Colonic mucosa (tissue), 4 donors: ENCODE measurements at regions not wholly inside any gene's neighbourhood (a gene's known extent, or its start where the extent isn't known, plus 50 kb on each side); places are given as distances from the start of the nearest gene placed in this dataset.

Source experiments
- DNase-seq: peaks from one replicate; pipeline ENCODE4 v3.0.0-alpha.2; 2020
- H3K27ac ChIP-seq: fragments of 200-600 bp; one replicate; pipeline ENCODE4 v1.8.0; 2021
- H3K27me3 ChIP-seq: fragments of 200-600 bp; one replicate; pipeline ENCODE4 v1.8.0; 2021
- H3K36me3 ChIP-seq: fragments of 200-600 bp; one replicate; pipeline ENCODE4 v1.8.0; 2021
- H3K4me1 ChIP-seq: fragments of 200-600 bp; one replicate; pipeline ENCODE4 v1.8.0; 2021; ENCODE audit warnings: mild to moderate bottlenecking
- H3K4me3 ChIP-seq: fragments of 200-600 bp; one replicate; pipeline ENCODE4 v1.8.0; 2021
- H3K9ac ChIP-seq, 2 donors: one replicate each; pipeline ENCODE4 v1.7.0; 2013; ENCODE audit warnings: control low read depth in 2 of 2, low read depth in 2 of 2, low read length in 2 of 2
- H3K9me3 ChIP-seq: fragments of 200-600 bp; one replicate; pipeline ENCODE4 v1.8.0; 2021
- intact Hi-C: fragments of 100-400 bp; cut with DNase I; formaldehyde crosslinking; loops from one replicate; pipeline ENCODE4 v1.14.1; 2022
- TF ChIP-seq, protein P1 (sequence below): fragments of 200-600 bp; IDR thresholded peaks from one replicate; pipeline ENCODE4 v1.8.0; 2022; ENCODE audit warnings: antibody characterized with exemption, mild to moderate bottlenecking
- donor health status: healthy.
- donor health status: DM: no; HTN: no; CAD: no.
- donor health status: DM: no; HTN: no; CAD: no.

DNA sequence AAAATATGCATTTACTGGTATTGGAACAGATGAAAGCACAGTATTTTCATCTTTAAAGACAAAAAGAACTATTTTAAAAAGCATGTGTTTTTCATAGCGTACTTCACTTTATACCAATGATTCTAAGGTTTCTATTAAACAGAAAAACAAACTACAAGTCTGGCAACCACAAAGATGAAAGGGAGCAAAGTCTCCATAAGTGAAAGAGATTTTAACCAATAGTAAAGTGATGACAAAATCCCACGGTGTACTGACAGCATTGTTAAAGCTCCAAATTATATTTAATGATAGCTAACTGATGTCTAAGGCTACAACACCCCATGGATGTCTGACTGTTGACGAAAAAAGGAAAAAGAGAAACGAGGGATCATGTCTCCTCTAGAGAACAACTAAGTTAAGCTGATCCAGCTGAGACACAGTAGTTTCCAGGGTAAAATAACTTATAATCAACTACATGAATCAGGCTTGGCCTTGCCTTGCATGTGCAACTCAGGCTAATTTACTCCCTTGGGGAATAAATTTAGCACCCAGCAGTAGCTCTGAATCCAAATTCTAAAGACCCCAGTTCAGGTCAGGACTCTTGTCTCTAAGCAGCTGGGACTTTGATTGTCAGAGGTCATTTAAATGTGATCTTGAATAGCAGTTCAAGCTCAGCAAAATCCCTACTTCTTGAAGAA is 56.0 kb upstream of the TAB2 start:
- Histone ChIP-seq H3K27me3 (no peaks in the 10 kb centered on the region), H3K36me3 (no peaks in the 10 kb centered on the region), H3K9me3 (no peaks in the 10 kb centered on the region), H3K27ac (no peak overlapping the region), H3K4me1 (no peaks in the 10 kb centered on the region), H3K4me3 (no peak overlapping the region), H3K9ac (no peak overlapping the region)
- intact Hi-C loops = no loop called here
- TF ChIP-seq, protein P1, sequence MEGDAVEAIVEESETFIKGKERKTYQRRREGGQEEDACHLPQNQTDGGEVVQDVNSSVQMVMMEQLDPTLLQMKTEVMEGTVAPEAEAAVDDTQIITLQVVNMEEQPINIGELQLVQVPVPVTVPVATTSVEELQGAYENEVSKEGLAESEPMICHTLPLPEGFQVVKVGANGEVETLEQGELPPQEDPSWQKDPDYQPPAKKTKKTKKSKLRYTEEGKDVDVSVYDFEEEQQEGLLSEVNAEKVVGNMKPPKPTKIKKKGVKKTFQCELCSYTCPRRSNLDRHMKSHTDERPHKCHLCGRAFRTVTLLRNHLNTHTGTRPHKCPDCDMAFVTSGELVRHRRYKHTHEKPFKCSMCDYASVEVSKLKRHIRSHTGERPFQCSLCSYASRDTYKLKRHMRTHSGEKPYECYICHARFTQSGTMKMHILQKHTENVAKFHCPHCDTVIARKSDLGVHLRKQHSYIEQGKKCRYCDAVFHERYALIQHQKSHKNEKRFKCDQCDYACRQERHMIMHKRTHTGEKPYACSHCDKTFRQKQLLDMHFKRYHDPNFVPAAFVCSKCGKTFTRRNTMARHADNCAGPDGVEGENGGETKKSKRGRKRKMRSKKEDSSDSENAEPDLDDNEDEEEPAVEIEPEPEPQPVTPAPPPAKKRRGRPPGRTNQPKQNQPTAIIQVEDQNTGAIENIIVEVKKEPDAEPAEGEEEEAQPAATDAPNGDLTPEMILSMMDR = no peak
- no peak for DNase-seq

DNA sequence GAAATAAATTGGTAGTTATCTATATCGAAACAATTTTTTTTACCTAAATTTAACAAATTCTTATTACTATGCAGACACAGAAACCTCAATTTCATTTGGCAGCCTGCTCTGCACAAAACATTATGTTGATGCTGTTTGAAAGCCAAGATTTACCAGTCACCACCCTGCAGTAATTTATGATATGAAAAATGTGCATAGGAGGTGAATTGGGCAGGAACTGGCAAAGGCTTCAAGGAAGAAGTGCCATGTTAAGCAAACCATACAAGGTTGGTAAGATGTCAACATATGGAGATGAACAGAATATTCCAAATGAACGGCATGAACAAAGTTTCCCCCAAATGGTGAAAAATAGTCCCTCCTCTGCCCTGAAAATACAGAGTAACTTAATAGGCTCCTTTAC is 54.2 kb upstream of the TAB2 start:
- Histone ChIP-seq H3K9me3 (no peaks in the 10 kb centered on the region), H3K36me3 (no peaks in the 10 kb centered on the region), H3K4me3 (no peak overlapping the region), H3K27ac (no peak overlapping the region), H3K4me1 (no peaks in the 10 kb centered on the region), H3K9ac (no peak overlapping the region), H3K27me3 (no peaks in the 10 kb centered on the region)
- no peak for DNase-seq
- TF ChIP-seq, protein P1 = no peak
- intact Hi-C loops = no loop called here

DNA sequence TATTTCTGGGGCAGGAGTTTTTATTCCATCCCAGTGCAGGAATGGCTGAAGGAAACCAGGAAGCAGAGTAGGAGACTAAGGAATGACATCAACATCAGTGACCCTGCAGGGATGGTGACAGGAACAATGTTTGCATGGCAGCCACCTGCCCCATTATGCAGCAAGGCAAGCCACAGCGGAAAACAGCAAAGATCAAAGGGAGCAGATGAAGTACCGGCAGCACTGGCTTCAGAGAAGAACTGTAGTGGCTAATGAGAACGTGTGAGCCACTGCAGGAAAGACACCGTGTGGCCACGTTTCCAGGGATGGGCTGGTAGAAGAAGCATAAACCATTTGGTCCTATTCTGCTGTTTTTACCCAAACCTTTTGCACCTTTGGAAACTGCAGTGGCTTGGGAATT is 52.9 kb upstream of the TAB2 start:
- Histone ChIP-seq H3K4me3 (no peak overlapping the region), H3K4me1 (no peaks in the 10 kb centered on the region), H3K36me3 (no peaks in the 10 kb centered on the region), H3K27me3 (no peaks in the 10 kb centered on the region), H3K27ac (no peak overlapping the region), H3K9me3 (no peaks in the 10 kb centered on the region), H3K9ac (no peak overlapping the region)
- TF ChIP-seq, protein P1 = no peak
- DNase-seq = no peak
- intact Hi-C loops = no loop called here

DNA sequence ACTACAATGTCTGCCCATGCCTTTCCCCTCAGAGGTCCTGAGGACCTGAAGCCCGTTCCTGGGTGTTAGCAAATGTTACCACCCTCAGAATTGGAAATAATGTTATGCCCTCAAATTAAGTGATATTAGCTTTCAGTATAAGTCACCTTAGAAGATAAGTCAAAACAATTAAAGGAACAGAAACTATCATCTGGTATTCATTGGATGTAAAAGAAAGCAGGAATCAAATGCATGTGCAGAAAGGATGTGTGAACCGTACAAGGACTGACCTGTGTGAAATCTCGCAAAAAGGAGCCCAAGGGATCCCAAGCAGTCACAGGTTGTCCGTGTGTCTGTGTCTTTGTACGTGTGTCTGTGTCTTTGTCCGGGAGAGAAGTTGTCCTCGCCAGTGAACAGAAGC is 51.6 kb upstream of the TAB2 start:
- intact Hi-C loops = no loop called here
- Histone ChIP-seq H3K4me1 (no peaks in the 10 kb centered on the region), H3K4me3 (no peak overlapping the region), H3K36me3 (no peaks in the 10 kb centered on the region), H3K9ac (no peak overlapping the region), H3K27ac (no peak overlapping the region), H3K9me3 (no peaks in the 10 kb centered on the region), H3K27me3 (no peaks in the 10 kb centered on the region)
- TF ChIP-seq, protein P1 = no peak
- no peak for DNase-seq

DNA sequence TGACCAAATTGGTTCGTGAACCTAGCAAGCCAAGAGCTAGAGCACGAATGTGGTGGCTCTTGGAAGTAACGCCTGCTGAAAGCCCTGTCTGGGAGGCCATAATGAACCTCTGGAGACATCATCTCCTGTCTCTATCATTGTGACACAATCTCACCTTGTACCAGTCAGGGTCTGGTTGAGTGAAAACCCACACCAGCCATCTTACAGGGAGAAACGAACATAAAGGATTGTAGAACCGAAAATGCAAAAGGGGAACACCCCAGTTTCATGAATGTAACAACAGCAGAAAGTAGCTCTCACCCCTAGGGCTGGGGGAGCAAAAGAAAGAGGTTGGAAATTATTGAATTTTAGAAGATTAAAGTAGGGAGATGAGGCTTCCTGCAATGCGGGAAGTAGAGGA is 50.9 kb upstream of the TAB2 start:
- no peaks in the 10 kb centered on the region for H3K27me3 ChIP-seq
- H3K4me3 ChIP-seq = no peak overlapping the region
- TF ChIP-seq, protein P1 = no peak
- intact Hi-C loops = no loop called here
- no peak for DNase-seq
- H3K9me3 ChIP-seq = no peaks in the 10 kb centered on the region
- H3K36me3 ChIP-seq = no peaks in the 10 kb centered on the region
- no peaks in the 10 kb centered on the region for H3K4me1 ChIP-seq
- H3K9ac ChIP-seq = no peak overlapping the region
- no peak overlapping the region for H3K27ac ChIP-seq
